Pancreas (tissue), 10 donors: ENCODE measurements at regions not wholly inside any gene's neighbourhood (a gene's known extent, or its start where the extent isn't known, plus 50 kb on each side); places are given as distances from the start of the nearest gene placed in this dataset.

ENCODE experiments used
- ATAC-seq, 4 donors: fragments of 200-7000 bp; cut with Tn5 transposase; one replicate each; pipeline versions ENCODE4 v1.8.0 to v1.9.1; 2020; ENCODE audit warnings: mild to moderate bottlenecking in 4 of 4, moderate library complexity in 4 of 4
- DNase-seq, 6 donors: peaks; one replicate each; pipeline ENCODE4 v3.0.0-alpha.2; 2020
- FAIRE-seq: peaks from 2 replicates; lab custom pipeline; 2012; peaks lifted over from hg19 to GRCh38; lab: Jason Lieb, UNC
- H3K27ac ChIP-seq, 4 donors: fragments of 200-600 bp; sonication (generic); 1 replicate in 3 of 4; 2 replicates in 1 of 4; pipeline versions ENCODE4 v1.5.0 to v1.8.0; 2020
- H3K27me3 ChIP-seq, 4 donors: fragments of 200-600 bp; one replicate each; pipeline ENCODE4 v1.8.0; 2021
- H3K36me3 ChIP-seq, 3 donors: fragments of 200-600 bp; sonication (generic) in 1 of 3; one replicate each; pipeline versions ENCODE4 v1.5.0 to v1.8.0; 2020 to 2021
- H3K4me1 ChIP-seq, 3 donors: fragments of 200-600 bp; one replicate each; pipeline ENCODE4 v1.8.0; 2021
- H3K4me3 ChIP-seq, 4 donors: fragments of 200-600 bp; sonication (generic) in 2 of 4; one replicate each; pipeline versions ENCODE4 v1.5.0 to v1.8.0; 2020 to 2021
- H3K9me3 ChIP-seq, 4 donors: fragments of 200-600 bp; one replicate each; pipeline ENCODE4 v1.8.0; 2021
- WGBS, 2 donors: extraction: QIAGEN DNeasy Blood & Tissue Kit; methylation state at CpG; one replicate each; pipeline ENCODE4 v1.1.7; 2013; 5-methylcytosine and 5-hydroxymethylcytosine counted together
- intact Hi-C, 3 donors: fragments of 100-400 bp; cut with DNase I; formaldehyde crosslinking; loops; one replicate each; pipeline versions ENCODE4 v1.11.1 to v1.14.2; 2022
- TF ChIP-seq, protein P1 (sequence below), 4 donors: fragments of 200-600 bp; sonication (generic) in 3 of 4; IDR thresholded peaks; one replicate each; pipeline versions ENCODE4 v1.5.0 to v1.8.0; 2021; ENCODE audit warnings: antibody characterized with exemption in 4 of 4
- donor health status: healthy with polysubstance abuse.
- donor health status: DM: no; HTN: no; CAD: no; lungs with moderate emphysema.
- donor health status: DM: no; HTN: no; CAD: no.
- donor health status: control.
- donor health status: control.
- donor health status: Bipolar disorder and iron deficiency.
- donor health status: DM: yes; HTN: yes; CAD: no.
- donor health status: DM: no; HTN: no; CAD: no.
- donor health status: DM: no; HTN: no; CAD: no.
- donor health status: DM: yes; HTN: yes; CAD: no.

GRCh38 chr6:113178349-113178748 is 678.8 kb upstream of the MARCKS start:
- Histone ChIP-seq H3K36me3 (no peaks in the 10 kb centered on the region), H3K27me3 (no peaks in the 10 kb centered on the region), H3K4me1 (no peaks in the 10 kb centered on the region), H3K4me3 (no peak overlapping the region), H3K9me3 (no peaks in the 10 kb centered on the region), H3K27ac (no peak overlapping the region)
- FAIRE-seq (no peak), ATAC-seq (no peak), DNase-seq (no peak)
- TF ChIP-seq, protein P1, sequence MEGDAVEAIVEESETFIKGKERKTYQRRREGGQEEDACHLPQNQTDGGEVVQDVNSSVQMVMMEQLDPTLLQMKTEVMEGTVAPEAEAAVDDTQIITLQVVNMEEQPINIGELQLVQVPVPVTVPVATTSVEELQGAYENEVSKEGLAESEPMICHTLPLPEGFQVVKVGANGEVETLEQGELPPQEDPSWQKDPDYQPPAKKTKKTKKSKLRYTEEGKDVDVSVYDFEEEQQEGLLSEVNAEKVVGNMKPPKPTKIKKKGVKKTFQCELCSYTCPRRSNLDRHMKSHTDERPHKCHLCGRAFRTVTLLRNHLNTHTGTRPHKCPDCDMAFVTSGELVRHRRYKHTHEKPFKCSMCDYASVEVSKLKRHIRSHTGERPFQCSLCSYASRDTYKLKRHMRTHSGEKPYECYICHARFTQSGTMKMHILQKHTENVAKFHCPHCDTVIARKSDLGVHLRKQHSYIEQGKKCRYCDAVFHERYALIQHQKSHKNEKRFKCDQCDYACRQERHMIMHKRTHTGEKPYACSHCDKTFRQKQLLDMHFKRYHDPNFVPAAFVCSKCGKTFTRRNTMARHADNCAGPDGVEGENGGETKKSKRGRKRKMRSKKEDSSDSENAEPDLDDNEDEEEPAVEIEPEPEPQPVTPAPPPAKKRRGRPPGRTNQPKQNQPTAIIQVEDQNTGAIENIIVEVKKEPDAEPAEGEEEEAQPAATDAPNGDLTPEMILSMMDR (IDR thresholded peaks at IDR 0.05), result no peak
- intact Hi-C loops, result no loop called here

GRCh38 chr6:113181164-113181563 is 676.0 kb upstream of the MARCKS start:
- 94 to 96% methylated on average over 3 of the region's 3 CpGs for WGBS, 2 donors
- H3K4me1 ChIP-seq, result peaks cover 0 to 3% (median 3%) of the 10 kb centered on the region in 3 donors
- no peak for ATAC-seq
- TF ChIP-seq, protein P1 (IDR thresholded peaks at IDR 0.05), result no peak
- no peaks in the 10 kb centered on the region for H3K9me3 ChIP-seq
- DNase-seq, result no peak
- no peaks in the 10 kb centered on the region for H3K36me3 ChIP-seq
- H3K27me3 ChIP-seq, result no peaks in the 10 kb centered on the region
- no peak overlapping the region for H3K27ac ChIP-seq
- intact Hi-C loops, result no loop called here
- no peak for FAIRE-seq
- H3K4me3 ChIP-seq, result no peak overlapping the region

- Histone ChIP-seq H3K27me3 (no peaks in the 10 kb centered on the region), H3K9me3 (no peaks in the 10 kb centered on the region), H3K4me1 (peaks cover 0 to 3% (median 3%) of the 10 kb centered on the region in 3 donors), H3K4me3 (no peak overlapping the region), H3K27ac (no peak overlapping the region), H3K36me3 (no peaks in the 10 kb centered on the region)
- FAIRE-seq, result no peak
- no peak for ATAC-seq
- intact Hi-C loops, result no loop called here
- TF ChIP-seq, protein P1 (IDR thresholded peaks at IDR 0.05), result no peak
- 83 to 86% methylated on average over 3 of the region's 3 CpGs for WGBS, 2 donors
- DNase-seq, result no peak
Observed at GRCh38 chr6:113182370-113183141, 674.6 kb upstream of the MARCKS start.

DNA sequence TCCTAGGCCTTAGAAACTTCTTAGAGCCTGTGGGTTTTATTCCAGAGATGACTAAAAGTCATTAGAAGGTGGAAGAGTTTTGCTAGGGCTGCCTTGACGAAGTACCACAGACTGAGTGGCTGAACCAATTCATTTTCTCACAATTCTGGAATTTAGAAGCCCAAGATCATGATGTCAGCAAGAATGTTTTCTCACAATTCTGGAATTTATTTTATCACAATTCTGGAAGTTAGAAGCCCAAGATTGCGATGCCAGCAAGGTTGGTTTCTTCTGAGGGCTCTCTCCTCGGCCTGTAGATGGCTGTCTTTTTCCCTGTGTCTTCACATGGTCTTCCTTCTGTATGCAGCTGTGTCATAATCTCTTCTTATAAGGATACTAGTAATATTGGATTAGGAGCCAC is 672.9 kb upstream of the MARCKS start:
- H3K36me3 ChIP-seq, result no peaks in the 10 kb centered on the region
- peaks cover 0 to 3% (median 3%) of the 10 kb centered on the region in 3 donors for H3K4me1 ChIP-seq
- H3K4me3 ChIP-seq, result no peak overlapping the region
- H3K9me3 ChIP-seq, result no peaks in the 10 kb centered on the region
- TF ChIP-seq, protein P1 (IDR thresholded peaks at IDR 0.05), result no peak
- DNase-seq, result no peak
- 95 to 96% methylated on average over 3 of the region's 3 CpGs for WGBS, 2 donors
- no peak for FAIRE-seq
- no peaks in the 10 kb centered on the region for H3K27me3 ChIP-seq
- intact Hi-C loops, result no loop called here
- ATAC-seq, result no peak
- H3K27ac ChIP-seq, result no peak overlapping the region

GRCh38 chr6:113184736-113185135 is 672.4 kb upstream of the MARCKS start:
- no peak overlapping the region for H3K27ac ChIP-seq
- ATAC-seq (peak; percentile 64 to 91 (median 78)), FAIRE-seq (no peak), DNase-seq (peak in 4 of 6 donors; percentile 41 to 53 (median 48))
- H3K27me3 ChIP-seq, result no peaks in the 10 kb centered on the region
- no peak overlapping the region for H3K4me3 ChIP-seq
- intact Hi-C loops, result no loop called here
- TF ChIP-seq, protein P1 (IDR thresholded peaks at IDR 0.05), result no peak
- no peaks in the 10 kb centered on the region for H3K36me3 ChIP-seq
- H3K9me3 ChIP-seq, result no peaks in the 10 kb centered on the region
- peaks cover 0 to 3% (median 3%) of the 10 kb centered on the region in 3 donors for H3K4me1 ChIP-seq
- 49 to 60% methylated on average over 2 of the region's 2 CpGs for WGBS, 2 donors
